HCT116 (cell line): ENCODE measurements at regions not wholly inside any gene's neighbourhood (a gene's known extent, or its start where the extent isn't known, plus 50 kb on each side); places are given as distances from the start of the nearest gene placed in this dataset.

ENCODE experiments used
- ATAC-seq: fragments of 200-7000 bp; cut with Tn5 transposase; 2 replicates; pipeline ENCODE4 v1.9.1; 2020; ENCODE audit warnings: mild to moderate bottlenecking, moderate library complexity
- BruUV-seq: library from RNA; stranded (reverse); fragments of 400-500 nt; replicated peaks from 2 replicates; lab custom pipeline; 2021; lab: Mats Ljungman, UMichigan
- CTCF ChIA-PET: fragments of 300-600 bp; sonication (Branson Sonifier 250); formaldehyde crosslinking; loops from one replicate; lab custom pipeline; 2021; ENCODE audit warnings: antibody characterized with exemption; lab: Charles Lee
- POLR2A ChIA-PET: fragments of 300-600, 350-600 bp; sonication (Branson Sonifier 250); formaldehyde crosslinking; loops from one replicate; lab custom pipeline; 2021; ENCODE audit warnings: antibody characterized with exemption; lab: Charles Lee
- RAD21 ChIA-PET, 2 experiments: fragments of 300-600 bp; sonication (Branson Sonifier 250); formaldehyde crosslinking; loops; one replicate each; lab custom pipeline; 2023; ENCODE audit warnings: low total read pairs in 2 of 2; ENCODE audit not compliant: uncharacterized antibody in 2 of 2, unreplicated experiment in 2 of 2, low non-redundant PET in 1 of 2; lab: Charles Lee
- DNase-seq: peaks from one replicate; pipeline ENCODE4 v3.0.0-alpha.2; 2010; ENCODE audit warnings: low read depth, low spot score
- H2AFZ ChIP-seq: fragments of 200-600 bp; shearing (Covaris generic), sonication (generic); 2 replicates; pipeline ENCODE4 v1.6.1; 2017; ENCODE audit warnings: low read depth, mixed run types, mixed read lengths, antibody characterized with exemption, low read length; ENCODE audit not compliant: poor library complexity, severe bottlenecking
- H3K27ac ChIP-seq: 2 replicates; pipeline ENCODE4 v1.5.1; 2012; ENCODE audit warnings: low read depth, low read length
- H3K27me3 ChIP-seq: fragments of 200-600 bp; sonication (generic); 2 replicates; pipeline ENCODE4 v1.6.1; 2016; ENCODE audit warnings: mixed run types, low read length, mixed read lengths; ENCODE audit not compliant: insufficient read depth
- H3K36me3 ChIP-seq, 2 experiments: fragments of 200-500 bp in 1 of 2; fragments of 200-600 bp in 1 of 2; sonication (Bioruptor generic) in 1 of 2; sonication (generic) in 1 of 2; 2 replicates each; pipeline versions ENCODE4 v1.5.1 to v1.6.1; 2014 to 2016; ENCODE audit warnings: low read length in 2 of 2, inconsistent platforms in 1 of 2, mixed read lengths in 1 of 2, mixed run types in 1 of 2; ENCODE audit not compliant: insufficient read depth in 2 of 2, control insufficient read depth in 1 of 2
- H3K4me1 ChIP-seq, 2 experiments: fragments of 200-600 bp in 1 of 2; sonication (generic) in 1 of 2; 2 replicates each; pipeline versions ENCODE4 v1.5.1 to v1.6.1; 2012 to 2017; ENCODE audit warnings: low read length in 2 of 2, inconsistent platforms in 1 of 2, mild to moderate bottlenecking in 1 of 2, mixed read lengths in 1 of 2, mixed run types in 1 of 2, moderate library complexity in 1 of 2; ENCODE audit not compliant: insufficient read depth in 2 of 2, control insufficient read depth in 1 of 2
- H3K4me2 ChIP-seq: fragments of 200-600 bp; sonication (generic); 2 replicates; pipeline ENCODE4 v1.6.1; 2017; ENCODE audit warnings: mixed run types, low read length, mixed read lengths
- H3K4me3 ChIP-seq, 2 experiments: fragments of 200-600 bp in 1 of 2; sonication (generic) in 1 of 2; replicated peaks in 1 of 2; 2 replicates each; pipeline ENCODE4 v1.5.1; 2011 to 2016; ENCODE audit warnings: low read length in 2 of 2, control low read depth in 1 of 2, low read depth in 1 of 2, mild to moderate bottlenecking in 1 of 2, mixed read lengths in 1 of 2, mixed run types in 1 of 2
- H3K79me2 ChIP-seq: fragments of 200-600 bp; sonication (generic); 2 replicates; pipeline ENCODE4 v1.6.1; 2017; ENCODE audit warnings: mild to moderate bottlenecking, mixed run types, low read length, moderate library complexity, mixed read lengths; ENCODE audit not compliant: insufficient read depth
- H3K9ac ChIP-seq: fragments of 200-600 bp; sonication (generic); 2 replicates; pipeline ENCODE4 v1.6.1; 2016; ENCODE audit warnings: low read length, mixed read lengths
- H3K9me2 ChIP-seq: fragments of 200-600 bp; sonication (generic), shearing (Covaris generic); 2 replicates; pipeline ENCODE4 v1.6.1; 2017; ENCODE audit warnings: mixed run types, mild to moderate bottlenecking, moderate library complexity; ENCODE audit not compliant: insufficient read depth
- H3K9me3 ChIP-seq, 2 experiments: fragments of 200-500 bp in 1 of 2; fragments of 200-600 bp in 1 of 2; sonication (Bioruptor generic) in 1 of 2; sonication (generic) in 1 of 2; 2 replicates each; pipeline ENCODE4 v1.6.1; 2014 to 2017; ENCODE audit warnings: low read length in 2 of 2, mixed read lengths in 2 of 2, inconsistent platforms in 1 of 2, low read depth in 1 of 2, mild to moderate bottlenecking in 1 of 2, mixed run types in 1 of 2, moderate library complexity in 1 of 2; ENCODE audit not compliant: control insufficient read depth in 1 of 2, insufficient read depth in 1 of 2
- H4K20me1 ChIP-seq: fragments of 200-600 bp; sonication (generic), shearing (Covaris generic); 2 replicates; pipeline ENCODE4 v1.6.1; 2017; ENCODE audit warnings: mixed run types, mild to moderate bottlenecking, moderate library complexity; ENCODE audit not compliant: insufficient read depth
- CEBPB ChIP-seq: IDR thresholded peaks from 2 replicates; pipeline ENCODE4 v1.6.1; 2012; ENCODE audit warnings: low read depth
- ELF1 ChIP-seq: IDR thresholded peaks from 2 replicates; pipeline ENCODE4 v1.6.1; 2012; ENCODE audit warnings: low read depth, borderline replicate concordance
- EZH2 ChIP-seq: fragments of 200-600 bp; sonication (generic); IDR thresholded peaks from 2 replicates; pipeline ENCODE4 v1.6.1; 2017; ENCODE audit warnings: antibody characterized with exemption, mixed run types
- FOSL1 ChIP-seq: IDR thresholded peaks from 2 replicates; pipeline ENCODE4 v1.6.1; 2012; ENCODE audit warnings: low read depth
- JUND ChIP-seq: IDR thresholded peaks from 2 replicates; pipeline ENCODE4 v1.6.1; 2012
- MAX ChIP-seq: IDR thresholded peaks from 2 replicates; pipeline ENCODE4 v1.6.1; 2012
- POLR2A ChIP-seq: IDR thresholded peaks from 2 replicates; pipeline ENCODE4 v1.7.0; 2011; ENCODE audit warnings: borderline replicate concordance; ENCODE audit not compliant: insufficient read depth, insufficient read length; ENCODE audit errors: extremely low read depth
- POLR2AphosphoS5 ChIP-seq: IDR thresholded peaks from 2 replicates; pipeline ENCODE4 v1.6.1; 2011; ENCODE audit warnings: mild to moderate bottlenecking, low read depth, low read length, moderate library complexity
- RAD21 ChIP-seq: IDR thresholded peaks from 2 replicates; pipeline ENCODE4 v1.6.1; 2012; ENCODE audit warnings: low read depth, mild to moderate bottlenecking
- TCF7L2 ChIP-seq: IDR thresholded peaks from 2 replicates; pipeline ENCODE4 v1.7.0; 2011; ENCODE audit warnings: borderline replicate concordance, inconsistent platforms; ENCODE audit not compliant: insufficient read depth, insufficient read length; ENCODE audit errors: extremely low read depth
- ZFX ChIP-seq: fragments of 450-650 bp; IDR thresholded peaks from 2 replicates; pipeline ENCODE4 v1.6.1; 2017
- ZNF274 ChIP-seq: fragments of 200-500 bp; sonication (Bioruptor generic); IDR thresholded peaks from 2 replicates; pipeline ENCODE4 v1.6.1; 2014; ENCODE audit warnings: mild to moderate bottlenecking, low read depth, low read length, inconsistent platforms
- intact Hi-C: fragments of 100-400 bp; cut with micrococcal nuclease; formaldehyde crosslinking; loops from 2 replicates; pipeline ENCODE4 v1.10.0; 2022
- TF ChIP-seq, protein P1 (sequence below): IDR thresholded peaks from 2 replicates; pipeline ENCODE4 v1.6.1; 2012; ENCODE audit warnings: low read depth
- TF ChIP-seq, protein P2 (sequence below): IDR thresholded peaks from 2 replicates; pipeline ENCODE4 v1.6.1; 2012
- TF ChIP-seq, protein P3 (sequence below), 3 experiments: fragments of 200-600 bp in 1 of 3; sonication (generic) in 1 of 3; IDR thresholded peaks in 2 of 3; conservative IDR thresholded peaks in 1 of 3; 2 replicates each; pipeline ENCODE4 v1.5.1; 2012 to 2017; ENCODE audit warnings: low read depth in 2 of 3, low read length in 2 of 3, antibody characterized with exemption in 1 of 3, borderline replicate concordance in 1 of 3, control low read depth in 1 of 3, mild to moderate bottlenecking in 1 of 3, mixed read lengths in 1 of 3, mixed run types in 1 of 3, moderate library complexity in 1 of 3; ENCODE audit not compliant: insufficient read depth in 1 of 3

GRCh38 chr10:58457761-58458616 is 54.7 kb upstream of the BICC1 start (continued):
- no peak for TF ChIP-seq CEBPB

GRCh38 chr10:58459069-58459468 is 53.6 kb upstream of the BICC1 start:
- no peaks in the 10 kb centered on the region for H3K4me1 ChIP-seq
- no peaks in the 10 kb centered on the region for H3K36me3 ChIP-seq
- TF ChIP-seq TCF7L2, result no peak
- TF ChIP-seq ELF1, result no peak
- TF ChIP-seq RAD21, result no peak
- no peak for TF ChIP-seq ZFX
- TF ChIP-seq, protein P1, sequence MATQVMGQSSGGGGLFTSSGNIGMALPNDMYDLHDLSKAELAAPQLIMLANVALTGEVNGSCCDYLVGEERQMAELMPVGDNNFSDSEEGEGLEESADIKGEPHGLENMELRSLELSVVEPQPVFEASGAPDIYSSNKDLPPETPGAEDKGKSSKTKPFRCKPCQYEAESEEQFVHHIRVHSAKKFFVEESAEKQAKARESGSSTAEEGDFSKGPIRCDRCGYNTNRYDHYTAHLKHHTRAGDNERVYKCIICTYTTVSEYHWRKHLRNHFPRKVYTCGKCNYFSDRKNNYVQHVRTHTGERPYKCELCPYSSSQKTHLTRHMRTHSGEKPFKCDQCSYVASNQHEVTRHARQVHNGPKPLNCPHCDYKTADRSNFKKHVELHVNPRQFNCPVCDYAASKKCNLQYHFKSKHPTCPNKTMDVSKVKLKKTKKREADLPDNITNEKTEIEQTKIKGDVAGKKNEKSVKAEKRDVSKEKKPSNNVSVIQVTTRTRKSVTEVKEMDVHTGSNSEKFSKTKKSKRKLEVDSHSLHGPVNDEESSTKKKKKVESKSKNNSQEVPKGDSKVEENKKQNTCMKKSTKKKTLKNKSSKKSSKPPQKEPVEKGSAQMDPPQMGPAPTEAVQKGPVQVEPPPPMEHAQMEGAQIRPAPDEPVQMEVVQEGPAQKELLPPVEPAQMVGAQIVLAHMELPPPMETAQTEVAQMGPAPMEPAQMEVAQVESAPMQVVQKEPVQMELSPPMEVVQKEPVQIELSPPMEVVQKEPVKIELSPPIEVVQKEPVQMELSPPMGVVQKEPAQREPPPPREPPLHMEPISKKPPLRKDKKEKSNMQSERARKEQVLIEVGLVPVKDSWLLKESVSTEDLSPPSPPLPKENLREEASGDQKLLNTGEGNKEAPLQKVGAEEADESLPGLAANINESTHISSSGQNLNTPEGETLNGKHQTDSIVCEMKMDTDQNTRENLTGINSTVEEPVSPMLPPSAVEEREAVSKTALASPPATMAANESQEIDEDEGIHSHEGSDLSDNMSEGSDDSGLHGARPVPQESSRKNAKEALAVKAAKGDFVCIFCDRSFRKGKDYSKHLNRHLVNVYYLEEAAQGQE, result no peak
- no peak for TF ChIP-seq MAX
- TF ChIP-seq FOSL1, result no peak
- TF ChIP-seq EZH2, result no peak
- TF ChIP-seq POLR2AphosphoS5, result no peak
- no peak for TF ChIP-seq JUND
- TF ChIP-seq CEBPB, result no peak
- TF ChIP-seq, protein P2, sequence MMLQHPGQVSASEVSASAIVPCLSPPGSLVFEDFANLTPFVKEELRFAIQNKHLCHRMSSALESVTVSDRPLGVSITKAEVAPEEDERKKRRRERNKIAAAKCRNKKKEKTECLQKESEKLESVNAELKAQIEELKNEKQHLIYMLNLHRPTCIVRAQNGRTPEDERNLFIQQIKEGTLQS, result no peak
- TF ChIP-seq, protein P3, sequence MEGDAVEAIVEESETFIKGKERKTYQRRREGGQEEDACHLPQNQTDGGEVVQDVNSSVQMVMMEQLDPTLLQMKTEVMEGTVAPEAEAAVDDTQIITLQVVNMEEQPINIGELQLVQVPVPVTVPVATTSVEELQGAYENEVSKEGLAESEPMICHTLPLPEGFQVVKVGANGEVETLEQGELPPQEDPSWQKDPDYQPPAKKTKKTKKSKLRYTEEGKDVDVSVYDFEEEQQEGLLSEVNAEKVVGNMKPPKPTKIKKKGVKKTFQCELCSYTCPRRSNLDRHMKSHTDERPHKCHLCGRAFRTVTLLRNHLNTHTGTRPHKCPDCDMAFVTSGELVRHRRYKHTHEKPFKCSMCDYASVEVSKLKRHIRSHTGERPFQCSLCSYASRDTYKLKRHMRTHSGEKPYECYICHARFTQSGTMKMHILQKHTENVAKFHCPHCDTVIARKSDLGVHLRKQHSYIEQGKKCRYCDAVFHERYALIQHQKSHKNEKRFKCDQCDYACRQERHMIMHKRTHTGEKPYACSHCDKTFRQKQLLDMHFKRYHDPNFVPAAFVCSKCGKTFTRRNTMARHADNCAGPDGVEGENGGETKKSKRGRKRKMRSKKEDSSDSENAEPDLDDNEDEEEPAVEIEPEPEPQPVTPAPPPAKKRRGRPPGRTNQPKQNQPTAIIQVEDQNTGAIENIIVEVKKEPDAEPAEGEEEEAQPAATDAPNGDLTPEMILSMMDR (IDR thresholded peaks at IDR 0.05 in 2 of 3, conservative IDR thresholded peaks at IDR 0.05 in 1 of 3; ENCODE audit: borderline replicate concordance in 1 of 3, insufficient read depth in 1 of 3, low read depth in 2 of 3, low read length in 2 of 3), result no peak
- TF ChIP-seq POLR2A, result no peak
- no peak for TF ChIP-seq ZNF274
- RAD21 ChIA-PET, result no interaction called here
- ATAC-seq, result no peak
- H3K9me2 ChIP-seq, result no peaks in the 10 kb centered on the region
- CTCF ChIA-PET, result no interaction called here
- no peak overlapping the region for H3K27ac ChIP-seq
- intact Hi-C loops, result no loop called here
- no peak overlapping the region for H2AFZ ChIP-seq
- H3K9ac ChIP-seq, result no peak overlapping the region
- DNase-seq, result no peak
- no TSS peak for BruUV-seq
- H3K4me3 ChIP-seq, result no peak overlapping the region
- H3K9me3 ChIP-seq, result no peaks in the 10 kb centered on the region
- no peaks in the 10 kb centered on the region for H4K20me1 ChIP-seq
- POLR2A ChIA-PET, result no interaction called here
- no peak overlapping the region for H3K4me2 ChIP-seq
- no peaks in the 10 kb centered on the region for H3K79me2 ChIP-seq
- H3K27me3 ChIP-seq, result no peaks in the 10 kb centered on the region
